Osteoblast (primary cell): ENCODE measurements at regions not wholly inside any gene's neighbourhood (a gene's known extent, or its start where the extent isn't known, plus 50 kb on each side); places are given as distances from the start of the nearest gene placed in this dataset.

Experiments used
- DNase-seq: peaks from one replicate; pipeline ENCODE4 v3.0.0; 2011; ENCODE audit warnings: low spot score, mixed read lengths; ENCODE audit not compliant: insufficient read length; ENCODE audit errors: missing footprints
- H2AFZ ChIP-seq: 2 replicates; pipeline ENCODE4 v1.6.0; 2011; ENCODE audit warnings: mild to moderate bottlenecking, low read length
- H3K27ac ChIP-seq: 2 replicates; pipeline ENCODE4 v1.5.1; 2011; ENCODE audit warnings: mild to moderate bottlenecking, low read depth, low read length, moderate library complexity
- H3K27me3 ChIP-seq: 2 replicates; pipeline ENCODE4 v1.6.0; 2012; ENCODE audit warnings: mild to moderate bottlenecking, control low read depth, inconsistent platforms, low read length, moderate library complexity; ENCODE audit not compliant: insufficient read depth
- H3K36me3 ChIP-seq: 2 replicates; pipeline ENCODE4 v1.5.1; 2011; ENCODE audit warnings: mild to moderate bottlenecking, low read length, control low read depth, moderate library complexity; ENCODE audit not compliant: insufficient read depth
- H3K4me1 ChIP-seq: 2 replicates; pipeline ENCODE4 v1.5.1; 2011; ENCODE audit warnings: mild to moderate bottlenecking, low read length, control low read depth, moderate library complexity; ENCODE audit not compliant: insufficient read depth
- H3K4me2 ChIP-seq: 2 replicates; pipeline ENCODE4 v1.6.0; 2011; ENCODE audit warnings: mild to moderate bottlenecking, low read length; ENCODE audit not compliant: insufficient read depth
- H3K4me3 ChIP-seq: fragments of 200-600 bp; sonication (generic); 3 replicates; pipeline ENCODE4 v1.5.1; 2012; ENCODE audit warnings: mild to moderate bottlenecking, low read length, inconsistent platforms; ENCODE audit not compliant: insufficient read depth
- H3K79me2 ChIP-seq: 2 replicates; pipeline ENCODE4 v1.6.0; 2012; ENCODE audit warnings: mild to moderate bottlenecking, low read length, control low read depth, inconsistent platforms; ENCODE audit not compliant: insufficient read depth
- H3K9me3 ChIP-seq: 2 replicates; pipeline ENCODE4 v1.5.1; 2011; ENCODE audit warnings: low read depth, low read length, control low read depth
- H4K20me1 ChIP-seq: 2 replicates; pipeline ENCODE4 v1.6.0; 2012; ENCODE audit warnings: mild to moderate bottlenecking, low read length, control low read depth; ENCODE audit not compliant: insufficient read depth
- TF ChIP-seq, protein P1 (sequence below): IDR thresholded peaks from 2 replicates; pipeline ENCODE4 v1.5.1; 2011; ENCODE audit warnings: mild to moderate bottlenecking, low read depth, low read length, moderate library complexity; ENCODE audit errors: extremely low read depth

DNA sequence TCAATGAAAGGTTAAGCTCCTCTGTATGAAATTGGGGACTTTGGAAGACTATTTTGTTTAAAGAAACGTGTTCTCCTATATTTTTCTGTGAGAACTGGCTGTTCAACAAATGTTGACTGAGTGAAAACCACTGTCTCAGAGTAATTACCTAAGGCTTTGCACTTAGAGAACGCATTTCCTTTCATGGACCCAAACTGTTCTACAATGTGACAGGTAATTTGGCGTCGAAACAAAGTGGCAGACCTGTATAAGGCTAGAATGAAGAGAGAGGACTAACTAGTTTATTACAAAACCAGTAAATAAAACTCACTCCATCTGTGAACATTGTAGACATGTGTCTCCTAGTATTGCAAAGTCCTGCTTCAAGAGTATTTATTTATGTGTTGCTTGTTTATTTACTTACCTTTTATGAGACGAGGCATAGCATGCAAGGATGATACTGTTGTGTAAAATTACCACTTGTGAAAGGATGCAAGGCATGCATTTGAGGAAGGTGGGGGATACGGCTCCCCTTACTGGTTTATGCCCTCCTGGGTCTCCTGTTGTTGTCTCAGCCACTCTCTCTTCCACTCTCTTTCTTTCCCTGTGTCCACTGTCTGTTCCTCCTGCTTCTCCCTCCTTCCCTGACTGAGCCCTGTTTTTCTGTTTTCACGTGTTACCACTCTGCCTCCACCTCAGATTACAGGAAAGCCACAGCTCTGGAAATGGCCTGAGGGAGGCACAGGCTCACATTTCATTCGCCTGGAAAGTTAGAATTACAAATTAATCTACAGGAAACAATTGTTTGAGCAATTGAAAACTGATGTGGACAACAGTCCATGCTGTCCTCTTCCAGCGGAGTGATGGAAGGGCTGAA lies 444.0 kb upstream of the ZNF608 start:
- Histone ChIP-seq H3K27me3 (no peaks in the 10 kb centered on the region), H3K4me2 (no peak overlapping the region), H4K20me1 (no peaks in the 10 kb centered on the region), H3K79me2 (no peaks in the 10 kb centered on the region), H3K27ac (no peak overlapping the region), H3K4me1 (no peaks in the 10 kb centered on the region), H3K9me3 (no peaks in the 10 kb centered on the region), H2AFZ (peak overlapping the region; percentile 4), H3K36me3 (no peaks in the 10 kb centered on the region), H3K4me3 (no peak overlapping the region)
- TF ChIP-seq, protein P1, sequence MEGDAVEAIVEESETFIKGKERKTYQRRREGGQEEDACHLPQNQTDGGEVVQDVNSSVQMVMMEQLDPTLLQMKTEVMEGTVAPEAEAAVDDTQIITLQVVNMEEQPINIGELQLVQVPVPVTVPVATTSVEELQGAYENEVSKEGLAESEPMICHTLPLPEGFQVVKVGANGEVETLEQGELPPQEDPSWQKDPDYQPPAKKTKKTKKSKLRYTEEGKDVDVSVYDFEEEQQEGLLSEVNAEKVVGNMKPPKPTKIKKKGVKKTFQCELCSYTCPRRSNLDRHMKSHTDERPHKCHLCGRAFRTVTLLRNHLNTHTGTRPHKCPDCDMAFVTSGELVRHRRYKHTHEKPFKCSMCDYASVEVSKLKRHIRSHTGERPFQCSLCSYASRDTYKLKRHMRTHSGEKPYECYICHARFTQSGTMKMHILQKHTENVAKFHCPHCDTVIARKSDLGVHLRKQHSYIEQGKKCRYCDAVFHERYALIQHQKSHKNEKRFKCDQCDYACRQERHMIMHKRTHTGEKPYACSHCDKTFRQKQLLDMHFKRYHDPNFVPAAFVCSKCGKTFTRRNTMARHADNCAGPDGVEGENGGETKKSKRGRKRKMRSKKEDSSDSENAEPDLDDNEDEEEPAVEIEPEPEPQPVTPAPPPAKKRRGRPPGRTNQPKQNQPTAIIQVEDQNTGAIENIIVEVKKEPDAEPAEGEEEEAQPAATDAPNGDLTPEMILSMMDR: no peak
- DNase-seq: no peak

DNA sequence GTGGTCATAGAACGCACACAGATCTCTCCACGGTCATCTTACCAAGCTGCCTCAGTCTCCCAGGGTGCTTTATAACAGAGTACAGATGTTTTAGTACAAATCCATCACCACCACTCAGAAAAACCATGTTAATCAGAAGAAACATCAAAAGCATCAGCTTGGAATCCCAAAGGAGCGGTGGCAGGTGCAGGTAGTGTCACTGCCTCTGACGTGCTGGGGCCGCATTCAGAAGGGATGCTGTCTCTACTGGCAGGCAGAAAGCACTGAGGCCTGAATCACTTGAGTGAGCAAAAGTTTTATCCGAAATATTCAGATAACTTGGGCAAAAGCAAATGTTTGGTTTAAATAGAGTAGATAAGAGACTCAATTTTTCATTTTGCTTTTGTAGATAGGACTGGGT lies 448.4 kb upstream of the ZNF608 start:
- Histone ChIP-seq H3K79me2 (no peaks in the 10 kb centered on the region), H2AFZ (no peak overlapping the region), H3K4me3 (no peak overlapping the region), H4K20me1 (no peaks in the 10 kb centered on the region), H3K36me3 (no peaks in the 10 kb centered on the region), H3K9me3 (no peaks in the 10 kb centered on the region), H3K27ac (no peak overlapping the region), H3K4me2 (no peak overlapping the region), H3K4me1 (no peaks in the 10 kb centered on the region), H3K27me3 (no peaks in the 10 kb centered on the region)
- DNase-seq: no peak
- TF ChIP-seq, protein P1: no peak

DNA sequence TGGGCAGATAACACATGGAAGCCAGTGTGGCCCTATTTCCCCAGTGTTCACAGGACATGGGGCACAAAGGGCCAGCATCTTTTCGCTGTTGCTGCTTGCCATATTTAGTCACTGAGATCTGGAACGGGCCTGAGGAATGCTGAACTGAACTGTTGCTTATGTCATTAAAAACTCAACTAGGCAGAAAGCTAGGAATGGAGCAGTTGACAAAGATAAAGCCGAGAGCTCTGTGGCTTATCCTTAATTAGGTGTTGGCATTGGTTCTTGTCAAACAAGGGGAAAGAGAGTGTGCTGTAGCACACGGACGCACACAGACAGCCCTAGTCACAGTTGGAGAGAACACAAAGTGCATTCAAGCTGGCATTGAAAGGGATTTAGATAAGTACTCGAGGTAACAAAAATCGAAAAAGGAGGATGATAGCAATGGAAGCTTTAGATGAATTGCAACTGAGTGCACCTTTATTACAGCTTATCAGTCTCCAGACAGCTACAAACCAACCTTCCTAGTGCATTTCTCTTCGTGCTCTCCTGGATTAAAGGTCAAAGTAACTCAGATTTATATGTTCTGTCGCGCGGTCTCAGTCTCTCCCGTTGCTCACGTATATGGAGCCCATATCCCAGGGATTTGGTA lies 450.2 kb upstream of the ZNF608 start:
- TF ChIP-seq, protein P1: no peak
- no peak overlapping the region for H3K4me3 ChIP-seq
- no peaks in the 10 kb centered on the region for H3K79me2 ChIP-seq
- H3K9me3 ChIP-seq: no peaks in the 10 kb centered on the region
- H3K4me1 ChIP-seq: peaks cover 5% of the 10 kb centered on the region
- no peak overlapping the region for H3K4me2 ChIP-seq
- DNase-seq: no peak
- H3K36me3 ChIP-seq: no peaks in the 10 kb centered on the region
- H3K27ac ChIP-seq: no peak overlapping the region
- no peaks in the 10 kb centered on the region for H4K20me1 ChIP-seq
- no peaks in the 10 kb centered on the region for H3K27me3 ChIP-seq
- no peak overlapping the region for H2AFZ ChIP-seq

DNA sequence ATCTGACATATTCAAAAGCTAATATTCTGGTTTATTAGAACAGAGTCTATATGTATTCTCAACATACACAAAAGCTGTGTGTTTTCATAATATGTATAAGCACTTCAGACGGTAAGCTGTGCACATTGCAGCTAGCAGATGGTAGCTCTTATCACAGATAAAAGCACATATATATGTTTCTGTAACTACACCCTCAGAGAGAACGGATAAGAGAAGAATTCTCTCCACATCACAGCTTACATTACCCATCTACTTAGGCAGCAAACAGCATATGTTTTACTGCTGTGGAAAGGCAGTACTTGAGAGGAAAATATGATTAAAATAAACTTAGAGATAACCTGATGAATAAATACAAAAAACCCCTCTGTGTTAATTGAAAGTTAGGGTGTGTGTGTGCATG lies 450.9 kb upstream of the ZNF608 start:
- Histone ChIP-seq H3K9me3 (no peaks in the 10 kb centered on the region), H3K4me1 (peaks cover 5% of the 10 kb centered on the region), H3K36me3 (no peaks in the 10 kb centered on the region), H2AFZ (no peak overlapping the region), H4K20me1 (no peaks in the 10 kb centered on the region), H3K4me2 (no peak overlapping the region), H3K27ac (no peak overlapping the region), H3K27me3 (no peaks in the 10 kb centered on the region), H3K4me3 (no peak overlapping the region), H3K79me2 (no peaks in the 10 kb centered on the region)
- TF ChIP-seq, protein P1: no peak
- DNase-seq: peak; percentile 9
